ENCODE measurements at regions not wholly inside any gene's neighbourhood (a gene's known extent, or its start where the extent isn't known, plus 50 kb on each side); places are given as distances from the start of the nearest gene placed in this dataset.

DNA sequence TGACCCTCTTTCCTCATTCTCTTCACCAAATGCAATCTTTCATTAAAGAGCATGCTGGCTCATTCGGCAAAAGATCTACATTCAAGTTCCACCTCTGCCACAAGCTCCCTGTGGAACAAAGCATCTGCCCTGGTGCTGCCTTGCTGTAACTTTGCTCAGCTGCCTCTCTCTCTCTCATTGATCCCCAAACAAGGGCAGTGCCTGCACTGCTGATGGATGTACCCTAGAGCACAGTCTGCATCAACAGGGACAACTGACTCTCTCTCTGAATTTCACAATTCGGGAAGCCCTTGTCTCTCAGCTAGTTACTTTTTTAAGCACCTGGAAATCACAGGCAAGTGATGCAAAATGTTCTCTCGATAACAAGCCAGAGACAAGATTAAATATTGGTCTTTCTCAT, 174.0 kb upstream of the DIO2 start:
- no peak for TF ChIP-seq POLR2AphosphoS5 (IDR thresholded peaks at IDR 0.05; ENCODE audit: insufficient read depth, low read depth, low read length)
- no peak for TF ChIP-seq POLR2A (IDR thresholded peaks at IDR 0.05; ENCODE audit: low read depth, low read length)
- TF ChIP-seq, protein P1, sequence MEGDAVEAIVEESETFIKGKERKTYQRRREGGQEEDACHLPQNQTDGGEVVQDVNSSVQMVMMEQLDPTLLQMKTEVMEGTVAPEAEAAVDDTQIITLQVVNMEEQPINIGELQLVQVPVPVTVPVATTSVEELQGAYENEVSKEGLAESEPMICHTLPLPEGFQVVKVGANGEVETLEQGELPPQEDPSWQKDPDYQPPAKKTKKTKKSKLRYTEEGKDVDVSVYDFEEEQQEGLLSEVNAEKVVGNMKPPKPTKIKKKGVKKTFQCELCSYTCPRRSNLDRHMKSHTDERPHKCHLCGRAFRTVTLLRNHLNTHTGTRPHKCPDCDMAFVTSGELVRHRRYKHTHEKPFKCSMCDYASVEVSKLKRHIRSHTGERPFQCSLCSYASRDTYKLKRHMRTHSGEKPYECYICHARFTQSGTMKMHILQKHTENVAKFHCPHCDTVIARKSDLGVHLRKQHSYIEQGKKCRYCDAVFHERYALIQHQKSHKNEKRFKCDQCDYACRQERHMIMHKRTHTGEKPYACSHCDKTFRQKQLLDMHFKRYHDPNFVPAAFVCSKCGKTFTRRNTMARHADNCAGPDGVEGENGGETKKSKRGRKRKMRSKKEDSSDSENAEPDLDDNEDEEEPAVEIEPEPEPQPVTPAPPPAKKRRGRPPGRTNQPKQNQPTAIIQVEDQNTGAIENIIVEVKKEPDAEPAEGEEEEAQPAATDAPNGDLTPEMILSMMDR (IDR thresholded peaks at IDR 0.05; ENCODE audit: extremely low read depth in 1 of 2, insufficient read depth in 1 of 2, low read depth in 1 of 2, low read length in 2 of 2), result no peak
- no peak for TF ChIP-seq FOS (IDR thresholded peaks at IDR 0.05; ENCODE audit: borderline replicate concordance, insufficient read depth, low read length)
- TF ChIP-seq, protein P2, sequence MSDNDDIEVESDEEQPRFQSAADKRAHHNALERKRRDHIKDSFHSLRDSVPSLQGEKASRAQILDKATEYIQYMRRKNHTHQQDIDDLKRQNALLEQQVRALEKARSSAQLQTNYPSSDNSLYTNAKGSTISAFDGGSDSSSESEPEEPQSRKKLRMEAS (IDR thresholded peaks at IDR 0.05; ENCODE audit: insufficient read depth, insufficient read length), result no peak
- no peak for TF ChIP-seq JUN (IDR thresholded peaks at IDR 0.05; ENCODE audit: borderline replicate concordance, insufficient read depth, insufficient read length, low read depth)

Data from endothelial cell of umbilical vein (primary cell).